ENCODE measurements at regions not wholly inside any gene's neighbourhood (a gene's known extent, or its start where the extent isn't known, plus 50 kb on each side); places are given as distances from the start of the nearest gene placed in this dataset.
"Not testable (repeated sequence)": the region's sequence is repeated elsewhere in the genome, so short reads cannot be mapped to it uniquely, and the experiment has no call there.

DNA sequence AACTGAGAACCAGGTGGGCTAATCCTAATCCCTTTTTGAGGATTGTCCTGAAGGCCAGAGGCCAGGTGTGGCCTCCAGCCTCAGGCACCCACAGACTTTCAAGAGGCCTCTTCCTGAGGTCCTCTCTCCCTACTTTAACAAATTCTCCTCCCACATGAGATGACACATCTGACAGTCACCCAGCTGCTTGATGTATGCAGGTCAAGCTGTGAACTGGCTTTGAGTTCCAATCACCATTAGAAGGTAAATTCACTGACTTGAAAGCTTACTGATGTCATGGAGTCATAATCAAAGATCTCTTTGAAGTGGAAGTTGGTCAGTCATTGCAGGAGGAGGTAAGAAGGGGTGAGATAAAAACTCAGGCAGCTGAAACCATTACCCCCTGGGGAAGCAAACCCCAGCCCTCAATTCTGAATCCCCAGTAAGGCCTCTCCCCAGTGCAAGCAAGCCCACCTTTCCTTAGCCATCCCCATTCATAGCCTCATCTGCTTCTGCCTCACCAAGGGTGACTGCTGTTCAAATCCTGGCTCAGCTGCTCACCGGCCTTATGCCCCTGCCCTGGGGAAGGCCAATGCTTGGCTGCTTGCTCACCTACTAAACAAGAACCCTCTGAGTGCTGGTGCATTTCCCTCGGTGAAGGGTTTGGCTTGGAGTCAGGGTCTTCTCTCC lies 196.3 kb downstream of the BCL2L11 start:
- not testable (repeated sequence) for DNase-seq (ENCODE audit: low spot score)

DNA sequence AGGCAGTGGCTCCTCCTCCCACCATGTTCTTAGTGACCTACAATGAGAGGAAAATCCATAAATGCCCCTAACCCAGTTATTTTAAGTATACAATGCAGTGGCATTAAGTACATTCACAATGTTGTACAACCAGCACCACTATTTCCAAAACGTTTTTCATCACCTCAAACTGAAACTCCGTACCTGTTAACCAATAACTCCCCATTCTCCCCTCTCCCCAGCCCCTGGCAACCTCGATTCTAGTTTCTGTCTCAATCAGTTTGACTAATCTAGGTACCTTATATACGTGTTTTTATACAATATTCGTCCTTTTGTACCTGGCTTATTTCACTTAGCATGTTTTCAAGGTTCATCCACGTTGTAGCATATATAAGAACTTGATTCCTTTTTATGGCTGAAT lies 198.8 kb downstream of the BCL2L11 start:
- not testable (repeated sequence) for DNase-seq (ENCODE audit: low spot score)

DNA sequence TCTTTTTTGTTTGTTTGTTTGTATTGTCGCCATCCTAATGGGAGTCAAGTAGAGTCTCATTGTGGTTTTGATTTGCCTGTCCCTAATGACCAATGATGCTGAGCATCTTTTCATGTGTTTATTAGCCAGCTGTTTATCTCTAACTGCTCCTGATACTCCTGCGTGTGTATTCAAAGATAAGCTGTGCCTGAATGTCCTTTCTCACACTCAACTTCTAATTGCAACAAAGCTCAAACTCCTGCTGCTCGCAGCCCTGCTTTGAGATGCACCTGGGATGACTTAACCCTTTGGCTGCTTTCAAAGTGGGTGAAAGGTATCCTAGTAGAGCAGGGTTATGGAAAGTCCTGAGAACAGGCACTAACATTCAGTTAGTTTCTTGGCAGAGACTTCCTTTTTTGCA lies 199.6 kb downstream of the BCL2L11 start:
- DNase-seq (ENCODE audit: low spot score): not testable (repeated sequence)

DNA sequence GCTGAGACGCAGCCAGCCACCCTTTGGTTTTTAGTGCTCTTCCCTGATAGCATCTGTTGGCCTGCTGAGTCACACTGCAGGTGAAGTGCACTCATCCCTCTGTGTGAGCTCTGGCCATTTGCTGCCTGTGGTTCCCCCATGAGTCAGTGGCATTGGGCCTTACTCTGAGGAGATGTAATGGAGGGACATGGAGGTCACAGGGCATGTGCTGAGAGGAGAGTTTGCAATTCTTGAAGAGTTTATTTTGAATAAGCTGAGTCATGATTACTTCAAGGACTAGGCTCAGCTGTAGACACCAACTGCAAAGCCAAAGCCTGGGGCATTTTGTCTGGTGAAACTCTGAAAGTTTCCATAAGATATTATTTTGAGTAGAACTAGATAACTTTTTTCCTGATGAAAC lies 200.3 kb downstream of the BCL2L11 start:
- not testable (repeated sequence) for DNase-seq (ENCODE audit: low spot score)

DNA sequence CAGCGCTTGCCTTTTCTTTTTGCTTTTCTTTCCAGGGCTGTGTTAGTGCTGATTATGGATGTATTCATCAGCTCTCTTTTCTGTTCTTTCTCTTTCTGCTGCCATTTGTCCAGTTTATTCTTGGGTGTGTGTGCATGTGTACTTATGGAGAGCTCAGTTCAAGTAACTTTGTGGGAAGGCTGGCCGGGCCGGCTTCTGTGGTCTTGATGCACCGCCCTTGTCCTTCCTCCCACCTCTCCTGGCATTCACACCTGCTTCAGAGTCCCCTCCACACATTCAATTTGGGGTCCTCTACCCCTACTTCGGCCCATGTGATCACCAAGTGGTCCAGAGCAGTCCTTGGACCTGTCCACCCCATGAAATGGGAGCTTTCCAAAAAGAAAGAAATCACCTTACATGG lies 202.7 kb downstream of the BCL2L11 start:
- DNase-seq (ENCODE audit: low spot score): not testable (repeated sequence)

DNA sequence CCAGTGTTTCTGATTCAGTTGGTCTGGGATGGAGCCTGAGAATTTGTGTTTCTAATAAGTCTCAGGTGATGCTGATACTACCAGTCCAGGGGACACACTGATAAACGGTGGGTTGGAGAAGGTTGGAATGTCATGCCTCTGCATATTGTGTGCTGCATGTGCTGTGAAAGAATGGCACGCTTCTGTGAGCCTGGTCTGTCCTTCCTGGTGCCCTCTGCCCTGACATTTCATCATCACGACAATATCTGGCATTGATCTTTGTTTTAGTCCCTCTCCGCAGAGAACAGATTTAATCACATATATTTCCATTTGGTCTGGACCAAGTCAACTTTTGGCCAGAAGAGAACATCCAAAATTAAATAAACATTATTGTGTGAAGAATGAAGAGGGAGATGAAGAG lies 207.0 kb downstream of the BCL2L11 start:
- DNase-seq (ENCODE audit: low spot score): not testable (repeated sequence)

DNA sequence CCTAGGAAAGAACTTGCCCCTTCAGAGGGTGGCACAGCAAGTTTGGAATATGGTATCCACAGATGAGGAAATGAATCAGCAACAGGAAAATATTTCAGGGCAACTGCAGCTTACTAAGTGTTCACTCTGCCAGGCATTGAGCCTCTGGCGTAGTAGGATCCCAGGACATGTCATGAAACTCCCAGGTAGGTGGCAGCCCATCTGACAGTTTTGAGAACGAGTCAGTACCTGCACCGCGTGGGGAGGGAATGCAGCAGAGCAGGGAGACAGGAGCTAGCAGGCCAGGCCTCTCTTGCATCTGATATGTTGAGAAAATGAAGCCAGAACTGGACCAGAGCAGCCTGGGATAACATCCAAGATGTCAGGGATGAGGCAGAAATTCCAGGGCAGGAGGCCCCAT lies 208.6 kb downstream of the BCL2L11 start:
- DNase-seq (ENCODE audit: low spot score): not testable (repeated sequence)

DNA sequence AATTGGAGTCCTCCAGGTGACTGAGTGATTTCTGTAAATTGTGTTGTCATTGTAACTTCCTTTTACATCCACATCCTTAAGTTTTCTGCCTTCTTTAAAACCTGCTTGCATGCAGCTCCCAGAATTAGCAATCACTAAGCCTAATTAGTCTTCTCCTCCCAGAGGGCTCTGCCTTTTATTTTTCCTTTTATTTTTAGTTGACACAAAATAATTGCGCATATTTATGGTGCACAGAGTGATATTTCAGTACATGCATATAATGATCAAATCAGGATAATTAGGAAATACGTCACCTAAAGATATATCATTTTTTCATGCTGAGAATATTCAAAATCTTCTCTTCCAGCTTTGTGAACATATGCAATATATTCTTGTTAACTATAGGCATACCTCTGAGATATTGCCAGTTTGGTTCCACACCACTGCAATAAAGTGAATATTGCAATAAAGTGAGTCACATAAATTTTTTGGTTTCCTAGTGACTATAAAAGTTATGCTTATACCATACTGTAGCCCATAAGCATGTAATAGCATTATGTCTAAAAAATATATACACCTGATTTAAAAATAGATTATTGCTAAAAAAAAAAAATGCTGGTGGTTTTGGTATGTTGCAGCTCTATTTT lies 210.5 kb downstream of the BCL2L11 start:
- DNase-seq (ENCODE audit: low spot score): not testable (repeated sequence)

DNA sequence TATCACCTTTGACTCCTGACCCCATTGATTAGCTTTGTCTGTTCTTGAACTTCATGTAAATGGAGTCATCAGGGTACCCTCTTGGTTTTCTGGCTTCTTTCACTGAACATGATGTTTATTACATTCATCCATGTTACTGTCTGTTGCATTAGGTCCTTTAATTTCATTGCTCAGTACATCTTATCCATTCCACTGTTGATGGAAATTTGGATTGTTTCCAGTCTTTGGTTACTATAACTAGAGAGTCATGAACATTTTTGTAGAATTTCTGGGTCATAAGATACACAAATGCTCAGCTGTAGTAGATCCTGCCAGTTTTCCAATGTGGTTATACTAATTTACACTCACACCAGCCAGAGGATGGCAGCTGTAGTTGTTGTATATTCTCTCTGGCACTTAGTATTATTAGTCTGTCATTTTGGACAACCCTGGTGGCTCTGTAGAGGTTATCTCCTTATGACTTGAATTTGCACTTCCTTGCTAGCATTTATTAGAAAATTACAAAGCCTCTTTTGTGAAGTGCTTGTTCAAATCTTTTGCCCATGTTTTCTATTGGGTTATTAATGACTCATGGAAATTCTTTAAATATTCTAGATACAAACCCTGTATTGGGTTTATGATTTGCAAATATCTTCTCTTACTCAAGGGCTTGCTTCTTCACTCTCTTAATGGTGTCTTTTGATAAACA lies 214.7 kb downstream of the BCL2L11 start:
- not testable (repeated sequence) for DNase-seq (ENCODE audit: low spot score)

DNA sequence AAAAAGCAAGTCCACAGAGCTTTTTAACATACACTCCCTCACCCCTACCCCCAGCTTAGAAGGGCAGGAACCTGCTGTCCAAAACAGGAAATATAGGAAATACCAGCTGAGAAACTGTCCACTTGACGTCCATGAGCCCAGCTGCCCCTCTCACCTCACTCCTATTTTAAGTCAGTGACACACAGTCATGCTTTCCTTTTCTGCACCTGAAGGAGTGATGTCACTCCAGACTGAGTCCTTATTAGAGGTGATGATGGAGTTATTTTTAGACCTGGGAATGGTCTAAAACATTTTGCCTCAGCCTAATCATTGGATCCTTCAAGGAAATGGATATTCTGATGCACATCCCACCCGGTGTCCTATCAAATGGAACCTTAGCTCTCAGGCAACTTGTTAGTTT lies 217.8 kb downstream of the BCL2L11 start:
- DNase-seq (ENCODE audit: low spot score): not testable (repeated sequence)

DNA sequence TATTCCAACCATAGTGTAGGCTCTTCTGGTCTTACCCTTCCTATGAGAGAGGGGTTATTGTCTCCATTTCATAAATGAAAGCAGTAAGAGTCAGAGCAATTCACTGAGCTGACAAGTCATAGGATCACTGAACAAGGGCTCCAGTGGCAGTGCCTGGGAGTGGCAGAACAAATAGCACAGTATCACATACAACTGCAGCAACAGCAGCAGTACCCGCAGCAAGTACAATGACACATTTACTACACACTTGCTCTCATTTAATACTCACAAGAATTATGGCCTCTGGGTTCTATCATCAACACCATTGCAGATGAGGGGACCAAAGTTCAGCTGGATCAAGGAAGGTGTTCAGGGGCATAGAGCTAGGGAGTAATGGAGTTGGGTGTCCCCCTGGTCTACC lies 218.8 kb downstream of the BCL2L11 start:
- DNase-seq (ENCODE audit: low spot score): not testable (repeated sequence)

DNA sequence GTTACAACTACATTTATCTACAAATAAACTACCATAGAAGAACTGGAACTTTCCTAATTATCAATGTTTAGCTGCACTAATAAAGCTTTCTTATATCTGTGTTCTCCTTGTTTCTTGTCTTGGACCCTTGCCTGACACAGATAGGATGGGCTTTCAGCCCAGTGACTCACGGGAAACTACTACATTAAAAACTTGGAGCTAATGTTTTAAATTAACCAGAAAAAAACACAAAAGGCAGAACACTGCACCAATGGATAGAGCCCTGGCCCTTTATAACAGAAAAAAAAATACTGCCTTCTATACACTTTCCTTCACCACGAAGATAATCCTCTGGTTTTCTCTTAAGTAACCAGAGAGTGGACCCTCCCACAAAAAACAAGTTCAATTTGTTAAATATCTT lies 223.9 kb downstream of the BCL2L11 start:
- DNase-seq (ENCODE audit: low spot score): not testable (repeated sequence)

DNA sequence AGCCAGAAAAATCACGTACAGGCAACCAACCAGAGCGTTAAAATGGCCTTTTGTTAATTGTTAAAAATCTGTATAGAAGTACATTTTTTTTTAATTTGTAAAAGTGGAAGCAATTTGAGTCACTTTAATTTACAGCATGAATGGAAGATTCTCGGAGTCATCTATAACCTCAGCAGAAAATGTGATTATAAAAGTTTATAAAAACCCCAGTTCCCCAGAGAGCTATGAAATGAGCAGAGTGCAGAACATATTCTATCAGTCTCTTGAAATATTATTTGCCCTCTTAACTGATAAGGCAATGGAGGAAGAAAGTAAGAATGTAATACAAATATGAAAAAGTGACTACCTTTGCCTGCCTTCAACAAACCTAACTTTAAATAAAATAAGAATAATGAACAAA lies 224.7 kb downstream of the BCL2L11 start:
- not testable (repeated sequence) for DNase-seq (ENCODE audit: low spot score)

DNA sequence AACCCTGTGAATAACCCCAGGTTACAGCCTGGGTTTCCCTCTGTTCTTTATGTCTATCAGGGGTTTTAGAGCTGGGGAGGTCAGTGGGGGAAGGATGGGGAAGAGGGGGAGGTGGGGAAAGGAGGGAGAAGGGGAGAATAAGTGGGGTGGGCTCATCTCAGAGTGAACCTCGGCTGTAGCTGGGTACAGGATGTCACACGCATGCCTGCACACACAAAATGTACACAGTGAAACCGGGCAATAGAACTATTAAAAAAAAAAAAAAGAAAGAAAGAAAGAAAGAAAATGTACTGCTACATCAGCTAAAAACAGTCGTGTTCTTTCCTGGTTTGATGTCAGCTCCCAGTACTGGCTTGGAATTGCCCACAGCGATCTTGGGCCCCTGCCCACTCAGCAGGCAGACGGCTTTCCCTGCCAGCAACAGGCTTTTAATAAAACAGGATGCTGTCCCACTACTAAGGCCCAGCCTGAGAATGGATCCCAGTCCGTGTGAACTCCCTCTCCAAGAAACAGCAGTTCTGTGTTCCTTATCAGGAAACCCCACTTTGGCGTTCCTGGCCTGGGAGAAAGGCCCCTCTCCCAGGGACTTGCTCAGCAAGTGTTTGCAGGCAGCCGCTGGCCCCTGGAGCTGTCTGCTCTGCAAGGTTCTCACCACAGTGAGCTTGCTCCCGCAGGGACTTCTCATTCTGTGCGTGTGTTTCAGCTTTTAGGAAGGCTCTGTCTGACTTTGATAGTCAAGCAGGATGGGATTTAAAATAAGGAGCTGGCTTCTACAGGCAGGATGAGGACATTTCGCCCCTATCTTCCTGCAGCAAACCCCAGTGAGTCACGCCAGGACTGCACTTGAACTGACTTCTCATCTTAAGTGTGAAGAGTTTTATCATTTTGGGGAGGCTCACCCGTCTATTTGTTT lies 225.6 kb downstream of the BCL2L11 start:
- not testable (repeated sequence) for DNase-seq (ENCODE audit: low spot score)

DNA sequence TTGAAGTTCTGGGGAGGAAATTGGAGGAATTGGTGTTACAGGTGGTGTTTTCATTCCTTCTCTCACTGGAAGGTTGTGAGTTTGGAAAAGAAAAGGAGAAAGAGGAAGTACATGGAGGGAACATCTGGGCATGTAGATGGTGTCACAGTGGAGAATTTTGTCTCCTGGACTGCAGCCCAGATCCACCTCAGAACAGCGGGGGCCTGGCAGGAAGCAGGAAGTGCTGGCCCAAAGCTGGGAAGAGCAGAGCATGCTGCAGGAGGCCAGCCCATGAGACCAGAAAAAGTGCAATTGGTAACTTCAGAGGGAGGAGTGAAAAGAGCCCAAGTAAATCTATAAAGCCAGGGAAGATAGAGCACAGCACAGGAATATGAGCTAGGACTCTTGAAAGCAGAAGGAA lies 227.0 kb downstream of the BCL2L11 start:
- DNase-seq (ENCODE audit: low spot score): not testable (repeated sequence)

DNA sequence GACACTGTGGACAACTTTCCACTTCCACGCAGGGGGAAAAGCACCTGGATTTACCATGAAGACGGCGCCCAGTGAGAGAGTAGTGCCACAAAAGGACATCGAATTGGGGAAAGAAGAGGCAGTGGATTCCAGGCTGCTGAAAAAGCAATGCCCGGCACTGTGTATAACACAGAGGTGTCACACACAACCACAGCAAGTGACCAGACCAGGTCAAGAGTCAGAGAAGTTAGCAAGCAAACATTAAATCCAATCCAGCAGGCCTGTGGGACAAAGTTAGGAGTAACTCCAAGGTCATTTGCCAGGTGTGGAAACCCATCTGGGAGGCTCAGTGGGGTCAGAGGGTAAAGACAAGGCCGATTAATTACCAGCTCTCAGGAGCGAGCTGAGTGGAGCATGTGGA lies 227.6 kb downstream of the BCL2L11 start:
- not testable (repeated sequence) for DNase-seq (ENCODE audit: low spot score)

DNA sequence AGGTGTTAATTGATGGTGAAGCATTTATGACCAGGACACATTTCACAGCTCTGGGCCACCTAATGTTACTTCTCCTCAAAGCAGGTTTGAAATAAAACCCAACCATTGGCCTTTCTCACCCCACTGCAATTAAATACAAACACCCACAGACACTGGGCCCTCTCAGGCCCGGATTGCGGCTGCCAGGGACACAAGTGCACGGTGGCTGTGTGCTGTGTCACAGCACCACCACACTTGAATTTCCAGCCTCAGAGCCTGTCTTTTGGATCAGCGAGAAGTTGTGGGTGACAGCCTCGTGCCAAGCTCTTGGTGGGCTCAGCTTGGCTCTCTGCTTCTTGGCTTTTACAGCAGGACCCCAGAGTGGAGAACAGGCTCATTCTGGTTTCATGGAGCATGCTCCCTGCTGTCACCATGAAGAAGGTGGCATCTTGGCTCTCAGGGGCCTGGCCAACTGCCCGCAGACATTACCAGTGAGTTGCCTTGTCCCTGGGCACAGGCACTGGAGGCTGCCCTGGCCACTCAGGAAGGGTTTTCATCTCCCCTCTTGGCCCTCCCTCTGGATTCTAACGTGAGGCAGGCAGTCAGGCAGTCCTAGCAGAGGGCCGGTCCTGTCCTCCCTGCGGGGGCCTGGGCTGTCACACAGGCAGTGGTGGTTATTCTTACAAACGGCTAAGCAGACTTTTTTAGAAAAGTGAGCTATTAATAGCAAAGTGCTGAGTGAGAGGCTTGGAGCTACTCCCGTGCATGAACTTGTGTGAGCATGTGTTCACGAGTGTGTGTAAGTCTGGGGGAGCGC lies 234.5 kb downstream of the BCL2L11 start:
- not testable (repeated sequence) for DNase-seq (ENCODE audit: low spot score)

DNA sequence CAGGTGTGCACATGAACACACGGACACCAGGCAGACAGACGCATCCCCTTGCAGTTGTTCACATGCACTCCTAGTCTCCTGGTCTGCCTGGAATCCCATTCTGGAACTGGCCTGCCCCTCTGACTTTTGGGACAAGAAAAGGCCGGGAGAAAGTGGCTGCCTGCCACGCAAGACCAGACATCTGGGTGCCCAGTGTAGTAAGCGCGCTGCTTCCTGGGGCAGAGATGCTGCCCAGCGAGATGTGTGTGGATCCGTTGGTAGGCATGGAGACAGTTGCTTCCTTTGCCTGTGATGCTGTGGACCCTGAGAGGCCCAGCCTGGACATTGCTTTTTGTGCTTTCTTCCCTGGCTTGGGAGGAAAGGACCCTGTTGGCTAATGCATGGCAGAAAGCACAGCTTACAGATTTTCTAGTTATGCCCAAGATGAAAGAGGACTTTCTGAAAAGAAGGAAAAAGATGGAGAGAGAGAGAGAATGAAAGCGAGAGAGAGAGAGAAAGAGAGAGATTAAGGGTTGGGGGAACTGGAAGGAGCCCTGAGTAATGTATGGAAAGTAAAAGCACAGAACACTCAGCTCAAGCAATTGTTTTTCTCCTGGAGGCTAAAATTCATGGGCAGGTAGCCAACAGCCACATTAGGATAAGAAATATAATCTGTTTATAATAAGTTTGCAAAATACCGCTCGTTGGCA lies 235.3 kb downstream of the BCL2L11 start:
- DNase-seq (ENCODE audit: low spot score): not testable (repeated sequence)

DNA sequence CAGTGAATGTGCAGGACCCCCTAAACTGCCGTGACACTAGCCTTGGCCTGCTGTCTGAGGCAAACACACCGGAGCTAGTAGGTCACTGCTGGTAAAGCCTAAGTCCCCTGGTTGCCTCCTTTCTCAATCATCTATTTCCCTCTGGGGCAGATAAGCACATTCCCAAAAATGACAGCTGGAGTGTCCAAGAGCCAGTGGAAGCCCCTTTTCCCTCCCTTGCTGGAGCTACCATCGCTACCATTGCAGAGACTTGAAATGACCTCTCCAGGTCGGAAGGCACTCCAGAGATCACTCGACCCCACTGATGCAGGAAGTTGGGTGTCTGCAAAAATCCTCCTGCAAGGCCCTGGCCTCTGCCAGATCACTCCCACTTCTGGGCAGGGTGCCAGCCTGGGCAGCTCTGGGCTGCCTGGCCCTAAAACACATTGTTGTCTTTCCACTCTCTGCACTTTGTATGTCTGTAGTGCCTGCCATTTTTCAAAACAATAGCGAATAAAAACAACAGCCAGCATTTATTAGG lies 235.9 kb downstream of the BCL2L11 start:
- not testable (repeated sequence) for DNase-seq (ENCODE audit: low spot score)

DNA sequence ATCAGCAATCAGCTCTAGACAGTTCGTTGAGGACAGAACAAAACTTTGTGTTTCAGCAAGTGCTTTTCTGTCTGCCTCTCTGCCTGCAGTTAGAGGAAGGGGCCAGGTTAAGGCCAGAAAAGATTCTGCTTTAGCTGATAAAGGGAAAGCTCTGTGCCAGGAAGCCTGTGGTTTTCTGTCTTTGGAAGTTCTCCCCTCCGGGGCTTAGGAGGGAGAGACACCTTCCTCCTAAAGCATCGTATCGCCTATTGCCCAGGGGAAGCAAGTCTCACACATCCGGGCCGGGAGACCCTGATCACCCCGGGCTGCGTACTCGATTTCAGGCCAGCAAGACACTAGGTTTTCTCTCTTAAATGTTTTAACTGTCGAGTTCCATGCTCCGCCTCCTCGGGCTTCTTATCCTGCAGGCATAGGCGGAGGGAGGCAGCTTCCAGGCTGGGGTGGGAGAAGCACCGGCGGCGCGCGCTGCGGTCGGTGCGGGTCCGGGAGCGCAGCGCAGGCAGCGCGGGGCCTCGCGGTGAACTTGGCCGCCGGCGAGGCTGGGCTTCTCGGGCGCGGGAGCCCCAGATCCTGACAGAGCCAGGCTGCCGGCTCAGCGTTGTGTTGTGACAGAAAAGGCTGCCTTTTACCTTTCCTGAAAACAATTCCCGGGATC lies 245.4 kb downstream of the BCL2L11 start:
- not testable (repeated sequence) for DNase-seq (ENCODE audit: low spot score)
